A673 (cell line): ENCODE measurements at regions not wholly inside any gene's neighbourhood (a gene's known extent, or its start where the extent isn't known, plus 50 kb on each side); places are given as distances from the start of the nearest gene placed in this dataset.

Experiments used
- BruUV-seq: library from RNA; stranded (reverse); fragments of 400-500 nt; replicated peaks from 2 replicates; lab custom pipeline; 2021; lab: Mats Ljungman, UMichigan
- CTCF ChIA-PET: fragments of 300-600 bp; sonication (Branson Sonifier 250); formaldehyde crosslinking; loops from one replicate; lab custom pipeline; 2022; ENCODE audit warnings: antibody characterized with exemption; lab: Charles Lee
- POLR2A ChIA-PET: fragments of 300-600 bp; sonication (Branson Sonifier 250); formaldehyde crosslinking; loops from one replicate; lab custom pipeline; 2022; ENCODE audit warnings: antibody characterized with exemption; ENCODE audit not compliant: low non-redundant PET; lab: Charles Lee
- DNase-seq: peaks from one replicate; pipeline ENCODE4 v3.0.0-alpha.2; 2015; ENCODE audit warnings: low spot score
- H3K27ac ChIP-seq: fragments of 200-600 bp; sonication (generic); 2 replicates; pipeline ENCODE4 v1.5.1; 2016; ENCODE audit warnings: mixed run types, low read depth, mild to moderate bottlenecking, mixed read lengths, antibody characterized with exemption, low read length; ENCODE audit not compliant: poor library complexity, severe bottlenecking
- H3K27me3 ChIP-seq: fragments of 200-600 bp; sonication (generic); replicated peaks from 2 replicates; pipeline ENCODE4 v1.6.1; 2017; ENCODE audit warnings: mixed run types, low read depth, mild to moderate bottlenecking, mixed read lengths, antibody characterized with exemption, low read length; ENCODE audit not compliant: insufficient read depth, poor library complexity
- H3K36me3 ChIP-seq: fragments of 200-600 bp; sonication (generic); 2 replicates; pipeline ENCODE4 v1.6.1; 2016; ENCODE audit warnings: mixed run types, mild to moderate bottlenecking, mixed read lengths, antibody characterized with exemption, low read length; ENCODE audit not compliant: insufficient read depth, poor library complexity, severe bottlenecking
- H3K4me1 ChIP-seq: fragments of 200-600 bp; sonication (generic); 2 replicates; pipeline ENCODE4 v1.6.1; 2017; ENCODE audit warnings: mixed run types, mild to moderate bottlenecking, mixed read lengths, antibody characterized with exemption, low read length; ENCODE audit not compliant: insufficient read depth, poor library complexity, severe bottlenecking
- H3K4me3 ChIP-seq: fragments of 200-600 bp; sonication (generic); 2 replicates; pipeline ENCODE4 v1.5.1; 2016; ENCODE audit warnings: low read depth, mixed run types, mild to moderate bottlenecking, mixed read lengths, low read length; ENCODE audit not compliant: poor library complexity, severe bottlenecking
- H3K9me3 ChIP-seq: fragments of 200-600 bp; sonication (generic); 2 replicates; pipeline ENCODE4 v1.6.1; 2016; ENCODE audit warnings: mixed run types, low read depth, mild to moderate bottlenecking, mixed read lengths, antibody characterized with exemption, low read length; ENCODE audit not compliant: poor library complexity, severe bottlenecking
- CTCF ChIP-seq: fragments of 300-800, 200-600 bp; sonication (generic); conservative IDR thresholded peaks from 2 replicates; pipeline ENCODE4 v1.5.1; 2017; ENCODE audit warnings: low read depth, mild to moderate bottlenecking, antibody characterized with exemption, low read length, moderate library complexity, mixed read lengths
- EZH2 ChIP-seq: fragments of 200-600 bp; sonication (generic); IDR thresholded peaks from 2 replicates; pipeline ENCODE4 v1.6.1; 2017; ENCODE audit warnings: borderline replicate concordance, low read depth, mild to moderate bottlenecking, mixed read lengths, antibody characterized with exemption, low read length; ENCODE audit not compliant: poor library complexity, severe bottlenecking
- intact Hi-C: fragments of 100-400 bp; cut with micrococcal nuclease; formaldehyde crosslinking; loops from one replicate; pipeline ENCODE4 v1.10.0; 2022; ENCODE audit not compliant: unreplicated experiment

GRCh38 chr2:151113318-151113717, 148.3 kb downstream of the RBM43 start:
- peaks cover 14% of the 10 kb centered on the region for H3K9me3 ChIP-seq
- BruUV-seq: no TSS peak
- H3K27ac ChIP-seq: no peak overlapping the region
- CTCF ChIA-PET: no interaction called here
- H3K27me3 ChIP-seq: no peaks in the 10 kb centered on the region
- no peak for DNase-seq
- intact Hi-C loops: no loop called here
- no peaks in the 10 kb centered on the region for H3K4me1 ChIP-seq
- TF ChIP-seq CTCF (no peak), EZH2 (no peak)
- POLR2A ChIA-PET: no interaction called here
- H3K36me3 ChIP-seq: no peaks in the 10 kb centered on the region
- no peak overlapping the region for H3K4me3 ChIP-seq

GRCh38 chr2:151111599-151112278, 149.9 kb downstream of the RBM43 start:
- Histone ChIP-seq H3K27me3 (no peaks in the 10 kb centered on the region), H3K27ac (no peak overlapping the region), H3K4me3 (no peak overlapping the region), H3K4me1 (no peaks in the 10 kb centered on the region), H3K36me3 (no peaks in the 10 kb centered on the region), H3K9me3 (no peaks in the 10 kb centered on the region)
- intact Hi-C loops: no loop called here
- no peak for TF ChIP-seq CTCF
- no peak for TF ChIP-seq EZH2
- no TSS peak for BruUV-seq
- DNase-seq: no peak
- ChIA-PET CTCF (no interaction called here), POLR2A (no interaction called here)

GRCh38 chr2:151106805-151107506, 154.7 kb downstream of the RBM43 start:
- no peak for DNase-seq
- no peaks in the 10 kb centered on the region for H3K4me1 ChIP-seq
- TF ChIP-seq EZH2 (no peak), CTCF (no peak)
- H3K9me3 ChIP-seq: no peaks in the 10 kb centered on the region
- no peak overlapping the region for H3K27ac ChIP-seq
- H3K4me3 ChIP-seq: no peak overlapping the region
- ChIA-PET CTCF (no interaction called here), POLR2A (no interaction called here)
- H3K36me3 ChIP-seq: no peaks in the 10 kb centered on the region
- H3K27me3 ChIP-seq: no peaks in the 10 kb centered on the region
- intact Hi-C loops: no loop called here
- BruUV-seq: no TSS peak
